H9 (cell line): ENCODE measurements at regions not wholly inside any gene's neighbourhood (a gene's known extent, or its start where the extent isn't known, plus 50 kb on each side); places are given as distances from the start of the nearest gene placed in this dataset.

ENCODE experiments used
- DNase-seq: peaks from one replicate; pipeline ENCODE4 v3.0.0-alpha.2; 2017
- H2AFZ ChIP-seq: one replicate; pipeline ENCODE4 v1.6.1; 2013; ENCODE audit warnings: mild to moderate bottlenecking, low read length, control low read depth, moderate library complexity
- H2AK5ac ChIP-seq: 2 replicates; pipeline ENCODE4 v1.6.1; 2013; ENCODE audit warnings: low read length, control low read depth, mixed read lengths; ENCODE audit not compliant: insufficient read length
- H2BK120ac ChIP-seq: one replicate; pipeline ENCODE4 v1.6.1; 2013; ENCODE audit warnings: low read depth, mild to moderate bottlenecking, low read length, control low read depth, inconsistent platforms; ENCODE audit not compliant: poor library complexity, severe bottlenecking
- H2BK12ac ChIP-seq: 2 replicates; pipeline ENCODE4 v1.6.1; 2013; ENCODE audit warnings: low read length, control low read depth, mixed read lengths, low read depth; ENCODE audit not compliant: insufficient read length
- H2BK15ac ChIP-seq: 2 replicates; pipeline ENCODE4 v1.6.1; 2013; ENCODE audit warnings: low read depth, low read length, control low read depth
- H2BK20ac ChIP-seq: one replicate; pipeline ENCODE4 v1.6.1; 2013; ENCODE audit warnings: low read depth, mild to moderate bottlenecking, low read length, control low read depth, inconsistent platforms; ENCODE audit not compliant: poor library complexity, severe bottlenecking
- H2BK5ac ChIP-seq: 2 replicates; pipeline ENCODE4 v1.6.1; 2013; ENCODE audit warnings: low read length, control low read depth, mixed read lengths; ENCODE audit not compliant: insufficient read length
- H3K14ac ChIP-seq: 2 replicates; pipeline ENCODE4 v1.6.1; 2013; ENCODE audit warnings: low read length, control low read depth; ENCODE audit not compliant: insufficient read depth
- H3K18ac ChIP-seq: 2 replicates; pipeline ENCODE4 v1.6.1; 2013; ENCODE audit warnings: low read depth, mild to moderate bottlenecking, mixed read lengths, low read length, control low read depth; ENCODE audit not compliant: insufficient read length
- H3K23ac ChIP-seq: 2 replicates; pipeline ENCODE4 v1.6.1; 2013; ENCODE audit warnings: low read length, control low read depth, mixed read lengths, low read depth; ENCODE audit not compliant: insufficient read length
- H3K23me2 ChIP-seq: 2 replicates; pipeline ENCODE4 v1.6.1; 2013; ENCODE audit warnings: low read depth, mild to moderate bottlenecking, mixed read lengths, low read length, control low read depth; ENCODE audit not compliant: insufficient read length, poor library complexity, severe bottlenecking
- H3K27ac ChIP-seq: 2 replicates; pipeline ENCODE4 v1.5.1; 2013; ENCODE audit warnings: low read length, control low read depth, mixed read lengths, low read depth; ENCODE audit not compliant: insufficient read length
- H3K27me3 ChIP-seq: 2 replicates; pipeline ENCODE4 v1.6.1; 2013; ENCODE audit warnings: low read length, control low read depth, inconsistent platforms; ENCODE audit not compliant: insufficient read depth
- H3K4ac ChIP-seq: 2 replicates; pipeline ENCODE4 v1.6.1; 2013; ENCODE audit warnings: low read depth, mild to moderate bottlenecking, control low read depth, inconsistent platforms, low read length, moderate library complexity
- H3K4me1 ChIP-seq: 2 replicates; pipeline ENCODE4 v1.6.1; 2013; ENCODE audit warnings: low read length, control low read depth, inconsistent platforms; ENCODE audit not compliant: insufficient read depth
- H3K4me2 ChIP-seq: 2 replicates; pipeline ENCODE4 v1.6.1; 2013; ENCODE audit warnings: low read length, control low read depth, mixed read lengths; ENCODE audit not compliant: insufficient read length, insufficient read depth
- H3K56ac ChIP-seq: 2 replicates; pipeline ENCODE4 v1.6.1; 2013; ENCODE audit warnings: low read depth, mild to moderate bottlenecking, mixed read lengths, low read length, control low read depth; ENCODE audit not compliant: insufficient read length
- H3K79me1 ChIP-seq: 2 replicates; pipeline ENCODE4 v1.6.1; 2013; ENCODE audit warnings: low read depth, mild to moderate bottlenecking, moderate library complexity, low read length, control low read depth, inconsistent platforms; ENCODE audit not compliant: insufficient read depth, poor library complexity, severe bottlenecking
- H3K79me2 ChIP-seq: 2 replicates; pipeline ENCODE4 v1.6.1; 2013; ENCODE audit warnings: low read length, control low read depth, inconsistent platforms; ENCODE audit not compliant: insufficient read depth
- H3K9ac ChIP-seq: 2 replicates; pipeline ENCODE4 v1.6.1; 2013; ENCODE audit warnings: low read length, control low read depth, mixed read lengths; ENCODE audit not compliant: insufficient read length; ENCODE audit errors: extremely low read depth
- H3K9me3 ChIP-seq: one replicate; pipeline ENCODE4 v1.6.1; 2013; ENCODE audit warnings: low read depth, low read length, inconsistent platforms; ENCODE audit not compliant: control insufficient read depth
- H3T11ph ChIP-seq: one replicate; pipeline ENCODE4 v1.6.1; 2013; ENCODE audit warnings: mild to moderate bottlenecking, low read length, control low read depth, inconsistent platforms
- H4K20me1 ChIP-seq: one replicate; pipeline ENCODE4 v1.6.1; 2013; ENCODE audit not compliant: control insufficient read depth, insufficient read length, insufficient read depth
- H4K5ac ChIP-seq: 2 replicates; pipeline ENCODE4 v1.6.1; 2013; ENCODE audit warnings: low read depth, mild to moderate bottlenecking, mixed read lengths, low read length, control low read depth; ENCODE audit not compliant: insufficient read length
- H4K8ac ChIP-seq: replicated peaks from 2 replicates; pipeline ENCODE4 v1.6.1; 2013; ENCODE audit warnings: low read length, control low read depth, mixed read lengths, low read depth; ENCODE audit not compliant: insufficient read length
- H4K91ac ChIP-seq: 2 replicates; pipeline ENCODE4 v1.6.1; 2013; ENCODE audit warnings: low read depth, mild to moderate bottlenecking, moderate library complexity, mixed read lengths, low read length, control low read depth; ENCODE audit not compliant: insufficient read length
- H3K27ac Mint-ChIP-seq, 3 experiments: 2 replicates in 2 of 3; 3 replicates in 1 of 3; pipeline ENCODE4 v1.8.0; 2020 to 2021; ENCODE audit warnings: mixed read lengths in 3 of 3, mild to moderate bottlenecking in 1 of 3, moderate library complexity in 1 of 3
- H3K27me3 Mint-ChIP-seq: 2 replicates; pipeline ENCODE4 v1.8.0; 2021; ENCODE audit warnings: low read depth, mild to moderate bottlenecking, moderate library complexity, mixed read lengths
- H3K36me3 Mint-ChIP-seq, 3 experiments: 2 replicates in 2 of 3; 3 replicates in 1 of 3; pipeline ENCODE4 v1.8.0; 2020 to 2021; ENCODE audit warnings: low read depth in 3 of 3, mixed read lengths in 3 of 3; ENCODE audit not compliant: insufficient read depth in 1 of 3
- H3K4me1 Mint-ChIP-seq, 2 experiments: 2 replicates each; pipeline ENCODE4 v1.8.0; 2020; ENCODE audit warnings: mixed read lengths in 2 of 2
- H3K4me3 Mint-ChIP-seq, 2 experiments: 2 replicates in 1 of 2; 3 replicates in 1 of 2; pipeline ENCODE4 v1.8.0; 2020 to 2021; ENCODE audit warnings: mild to moderate bottlenecking in 2 of 2, mixed read lengths in 2 of 2, moderate library complexity in 1 of 2
- H3K9me3 Mint-ChIP-seq, 2 experiments: 2 replicates in 1 of 2; 3 replicates in 1 of 2; pipeline ENCODE4 v1.8.0; 2020; ENCODE audit warnings: mild to moderate bottlenecking in 2 of 2, mixed read lengths in 2 of 2, moderate library complexity in 1 of 2
- WGBS: extraction: QIAGEN DNeasy Blood & Tissue Kit; methylation state at CpG from one replicate; pipeline ENCODE4 v1.1.7; 2013; ENCODE audit warnings: missing lambda C conversion rate, low lambda C conversion rate, mixed read lengths; ENCODE audit not compliant: insufficient read length; ENCODE audit errors: extremely low coverage; 5-methylcytosine and 5-hydroxymethylcytosine counted together
- TF ChIP-seq, protein P1 (sequence below): fragments of 200-600 bp; sonication (generic); conservative IDR thresholded peaks from 3 replicates; pipeline ENCODE4 v1.8.0; 2021; ENCODE audit warnings: antibody characterized with exemption, mild to moderate bottlenecking

- H2BK120ac ChIP-seq: no peak overlapping the region
- no peak overlapping the region for H2BK5ac ChIP-seq
- H3K9ac ChIP-seq: no peak overlapping the region
- no peaks in the 10 kb centered on the region for H3K79me1 ChIP-seq
- no peaks in the 10 kb centered on the region for H3K27me3 ChIP-seq
- no peaks in the 10 kb centered on the region for H3K4me1 ChIP-seq
- H3K9me3 ChIP-seq: no peaks in the 10 kb centered on the region
- peaks cover 6% of the 10 kb centered on the region for H3K27me3 Mint-ChIP-seq
- H3T11ph ChIP-seq: no peak overlapping the region
- no peak overlapping the region for H3K4me3 Mint-ChIP-seq
- H4K8ac ChIP-seq: no peak overlapping the region
- H4K91ac ChIP-seq: no peak overlapping the region
- no peak overlapping the region for H3K18ac ChIP-seq
- H3K36me3 Mint-ChIP-seq: peaks cover 0 to 4% (median 0%) of the 10 kb centered on the region in 3 experiments; a peak in 2 of 7 replicates
- H3K4me1 Mint-ChIP-seq: no peaks in the 10 kb centered on the region
- no peak overlapping the region for H3K27ac ChIP-seq
- no peak overlapping the region for H3K14ac ChIP-seq
- peaks cover 9 to 10% of the 10 kb centered on the region in 2 experiments; a peak in 4 of 5 replicates for H3K9me3 Mint-ChIP-seq
- no peak overlapping the region for H3K27ac Mint-ChIP-seq
- no peaks in the 10 kb centered on the region for H4K20me1 ChIP-seq
- no peak overlapping the region for H3K4ac ChIP-seq
- H2BK20ac ChIP-seq: no peak overlapping the region
- H3K23ac ChIP-seq: no peak overlapping the region
- no peak overlapping the region for H2BK15ac ChIP-seq
- no peak overlapping the region for H4K5ac ChIP-seq
- H2AFZ ChIP-seq: no peak overlapping the region
- H3K56ac ChIP-seq: no peak overlapping the region
- DNase-seq: no peak
- no CpG with 5 or more reads among the region's 5 CpGs for WGBS
- H3K4me2 ChIP-seq: no peak overlapping the region
- no peaks in the 10 kb centered on the region for H3K79me2 ChIP-seq
- H2BK12ac ChIP-seq: no peak overlapping the region
- no peaks in the 10 kb centered on the region for H3K23me2 ChIP-seq
- no peak overlapping the region for H2AK5ac ChIP-seq
- TF ChIP-seq, protein P1, sequence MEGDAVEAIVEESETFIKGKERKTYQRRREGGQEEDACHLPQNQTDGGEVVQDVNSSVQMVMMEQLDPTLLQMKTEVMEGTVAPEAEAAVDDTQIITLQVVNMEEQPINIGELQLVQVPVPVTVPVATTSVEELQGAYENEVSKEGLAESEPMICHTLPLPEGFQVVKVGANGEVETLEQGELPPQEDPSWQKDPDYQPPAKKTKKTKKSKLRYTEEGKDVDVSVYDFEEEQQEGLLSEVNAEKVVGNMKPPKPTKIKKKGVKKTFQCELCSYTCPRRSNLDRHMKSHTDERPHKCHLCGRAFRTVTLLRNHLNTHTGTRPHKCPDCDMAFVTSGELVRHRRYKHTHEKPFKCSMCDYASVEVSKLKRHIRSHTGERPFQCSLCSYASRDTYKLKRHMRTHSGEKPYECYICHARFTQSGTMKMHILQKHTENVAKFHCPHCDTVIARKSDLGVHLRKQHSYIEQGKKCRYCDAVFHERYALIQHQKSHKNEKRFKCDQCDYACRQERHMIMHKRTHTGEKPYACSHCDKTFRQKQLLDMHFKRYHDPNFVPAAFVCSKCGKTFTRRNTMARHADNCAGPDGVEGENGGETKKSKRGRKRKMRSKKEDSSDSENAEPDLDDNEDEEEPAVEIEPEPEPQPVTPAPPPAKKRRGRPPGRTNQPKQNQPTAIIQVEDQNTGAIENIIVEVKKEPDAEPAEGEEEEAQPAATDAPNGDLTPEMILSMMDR: no peak
Observed at GRCh38 chr9:86562691-86563090, 208.5 kb upstream of the TUT7 start.
